Esophagus muscularis mucosa (tissue), 4 donors: ENCODE measurements at regions not wholly inside any gene's neighbourhood (a gene's known extent, or its start where the extent isn't known, plus 50 kb on each side); places are given as distances from the start of the nearest gene placed in this dataset.
"Not testable (repeated sequence)": the region's sequence is repeated elsewhere in the genome, so short reads cannot be mapped to it uniquely, and the experiment has no call there.

Experiments
- DNase-seq: peaks from one replicate; pipeline ENCODE4 v3.0.0-alpha.2; 2017; ENCODE audit errors: extremely low spot score
- H3K27ac ChIP-seq, 4 donors: fragments of 200-600 bp; sonication (generic); replicated peaks in 1 of 4; 1 replicate in 3 of 4; 2 replicates in 1 of 4; pipeline ENCODE4 v1.5.1; 2016 to 2019; ENCODE audit warnings: mild to moderate bottlenecking in 1 of 4
- H3K27me3 ChIP-seq, 4 donors: fragments of 200-600 bp; sonication (generic); one replicate each; pipeline versions ENCODE4 v1.5.1 to v1.6.0; 2016 to 2019
- H3K36me3 ChIP-seq, 4 donors: fragments of 200-600 bp; sonication (generic); one replicate each; pipeline ENCODE4 v1.5.1; 2016 to 2019
- H3K4me1 ChIP-seq, 4 donors: fragments of 200-600 bp; sonication (generic); one replicate each; pipeline ENCODE4 v1.5.1; 2016 to 2019
- H3K4me3 ChIP-seq, 4 donors: fragments of 200-600 bp; sonication (generic); 1 replicate in 2 of 4; 2 replicates in 2 of 4; pipeline ENCODE4 v1.5.1; 2016 to 2019; ENCODE audit warnings: mild to moderate bottlenecking in 4 of 4, moderate library complexity in 1 of 4
- H3K9me3 ChIP-seq, 4 donors: fragments of 200-600 bp; sonication (generic); 1 replicate in 3 of 4; 2 replicates in 1 of 4; pipeline ENCODE4 v1.5.1; 2016 to 2019
- EP300 ChIP-seq: sonication (generic); formaldehyde crosslinking; IDR thresholded peaks from one replicate; pipeline ENCODE4 v1.6.1; 2017; ENCODE audit warnings: antibody characterized with exemption
- POLR2A ChIP-seq: fragments of 450-650 bp; IDR thresholded peaks from one replicate; pipeline ENCODE4 v1.6.1; 2017; ENCODE audit warnings: antibody characterized with exemption, moderate library complexity, mild to moderate bottlenecking, low read depth
- POLR2AphosphoS5 ChIP-seq, 2 donors: sonication (generic); formaldehyde crosslinking; IDR thresholded peaks; one replicate each; pipeline ENCODE4 v1.6.1; 2017; ENCODE audit warnings: antibody characterized with exemption in 2 of 2
- WGBS: methylation state at CpG from one replicate; pipeline ENCODE4 v1.1.5; 2018; 5-methylcytosine and 5-hydroxymethylcytosine counted together
- intact Hi-C: fragments of 100-400 bp; cut with DNase I; formaldehyde crosslinking; loops from one replicate; pipeline ENCODE4 v1.15.1; 2023
- TF ChIP-seq, protein P1 (sequence below), 3 experiments: fragments of 200-600 bp in 2 of 3; fragments of 450-650 bp in 1 of 3; sonication (generic) in 2 of 3; IDR thresholded peaks; one replicate each; pipeline ENCODE4 v1.5.1; 2017 to 2019; ENCODE audit warnings: antibody characterized with exemption in 3 of 3, mild to moderate bottlenecking in 2 of 3, moderate library complexity in 1 of 3

- H3K4me1 ChIP-seq = no peaks in the 10 kb centered on the region
- no peaks in the 10 kb centered on the region for H3K36me3 ChIP-seq
- 86% methylated on average over 1 of the region's 1 CpG for WGBS
- H3K27ac ChIP-seq = no peak overlapping the region
- intact Hi-C loops = no loop called here
- H3K9me3 ChIP-seq = no peaks in the 10 kb centered on the region
- no peaks in the 10 kb centered on the region for H3K27me3 ChIP-seq
- no peak for DNase-seq
- TF ChIP-seq, protein P1, sequence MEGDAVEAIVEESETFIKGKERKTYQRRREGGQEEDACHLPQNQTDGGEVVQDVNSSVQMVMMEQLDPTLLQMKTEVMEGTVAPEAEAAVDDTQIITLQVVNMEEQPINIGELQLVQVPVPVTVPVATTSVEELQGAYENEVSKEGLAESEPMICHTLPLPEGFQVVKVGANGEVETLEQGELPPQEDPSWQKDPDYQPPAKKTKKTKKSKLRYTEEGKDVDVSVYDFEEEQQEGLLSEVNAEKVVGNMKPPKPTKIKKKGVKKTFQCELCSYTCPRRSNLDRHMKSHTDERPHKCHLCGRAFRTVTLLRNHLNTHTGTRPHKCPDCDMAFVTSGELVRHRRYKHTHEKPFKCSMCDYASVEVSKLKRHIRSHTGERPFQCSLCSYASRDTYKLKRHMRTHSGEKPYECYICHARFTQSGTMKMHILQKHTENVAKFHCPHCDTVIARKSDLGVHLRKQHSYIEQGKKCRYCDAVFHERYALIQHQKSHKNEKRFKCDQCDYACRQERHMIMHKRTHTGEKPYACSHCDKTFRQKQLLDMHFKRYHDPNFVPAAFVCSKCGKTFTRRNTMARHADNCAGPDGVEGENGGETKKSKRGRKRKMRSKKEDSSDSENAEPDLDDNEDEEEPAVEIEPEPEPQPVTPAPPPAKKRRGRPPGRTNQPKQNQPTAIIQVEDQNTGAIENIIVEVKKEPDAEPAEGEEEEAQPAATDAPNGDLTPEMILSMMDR (IDR thresholded peaks at IDR 0.05) = no peak
- TF ChIP-seq POLR2A (no peak), POLR2AphosphoS5 (IDR thresholded peaks at IDR 0.05) (no peak), EP300 (no peak)
- H3K4me3 ChIP-seq = no peak overlapping the region
These were observed 1712.7 kb downstream of the SLITRK5 start for GRCh38 chr13:89383891-89384290.

DNA sequence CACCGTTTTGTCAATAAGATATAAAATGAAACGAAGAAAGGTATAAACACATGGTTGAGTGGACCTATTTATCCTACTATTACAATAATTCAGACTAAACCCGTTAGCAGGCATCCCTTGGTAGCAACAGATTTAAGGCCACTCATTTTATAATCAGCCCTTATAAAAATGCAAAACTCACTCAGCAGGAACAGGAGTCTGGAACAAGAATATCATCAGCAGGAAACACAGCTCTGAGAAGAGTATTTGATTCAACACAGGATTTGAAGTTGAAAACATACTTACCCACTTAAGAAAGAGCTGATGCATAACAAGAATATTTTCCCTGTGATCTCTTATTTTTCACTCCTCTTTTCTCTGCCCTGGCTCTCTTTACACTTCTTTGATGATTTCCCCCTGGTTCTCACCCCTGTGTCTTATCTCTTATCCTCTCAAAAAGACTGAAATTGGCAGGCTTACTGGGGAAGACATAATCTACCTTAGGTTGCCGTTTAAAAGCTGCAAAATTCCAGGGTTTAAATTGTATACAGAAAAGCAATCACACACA lies 1722.7 kb downstream of the SLITRK5 start:
- TF ChIP-seq POLR2AphosphoS5 (IDR thresholded peaks at IDR 0.05) (no peak), EP300 (no peak), POLR2A (no peak)
- TF ChIP-seq, protein P1 (IDR thresholded peaks at IDR 0.05) = no peak
- intact Hi-C loops = no loop called here
- WGBS = 54% methylated on average over 4 of the region's 4 CpGs
- DNase-seq = no peak
- Histone ChIP-seq H3K36me3 (no peaks in the 10 kb centered on the region), H3K4me1 (no peaks in the 10 kb centered on the region), H3K4me3 (no peak overlapping the region), H3K27ac (no peak overlapping the region), H3K9me3 (no peaks in the 10 kb centered on the region), H3K27me3 (no peaks in the 10 kb centered on the region)

DNA sequence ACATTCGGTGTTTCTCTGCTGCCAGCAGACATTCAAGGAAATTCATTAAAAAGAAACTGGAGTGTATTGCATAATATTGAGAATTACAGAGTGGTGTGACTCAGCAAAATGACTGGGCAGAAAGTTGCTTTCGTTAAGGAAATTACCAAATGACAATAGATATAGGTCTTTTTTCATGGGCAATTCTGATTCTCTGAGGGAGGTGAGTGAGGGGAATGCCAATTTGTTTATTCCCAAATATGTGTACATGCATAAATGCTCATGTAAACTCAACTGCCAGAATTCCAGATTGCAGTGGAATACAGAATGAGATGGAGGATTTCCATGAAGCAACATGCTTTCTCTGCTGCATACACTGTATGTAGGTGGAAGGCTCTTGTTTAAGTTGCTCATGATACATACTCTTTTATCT lies 1730.1 kb downstream of the SLITRK5 start:
- no peak overlapping the region for H3K4me3 ChIP-seq
- H3K27me3 ChIP-seq = no peaks in the 10 kb centered on the region
- TF ChIP-seq POLR2AphosphoS5 (IDR thresholded peaks at IDR 0.05) = no peak
- 50% methylated on average over 2 of the region's 2 CpGs for WGBS
- H3K36me3 ChIP-seq = no peaks in the 10 kb centered on the region
- intact Hi-C loops = no loop called here
- DNase-seq = no peak
- H3K9me3 ChIP-seq = no peaks in the 10 kb centered on the region
- no peak overlapping the region for H3K27ac ChIP-seq
- H3K4me1 ChIP-seq = no peaks in the 10 kb centered on the region

GRCh38 chr13:89402211-89402610 lies 1731.0 kb downstream of the SLITRK5 start:
- Histone ChIP-seq H3K4me3 (no peak overlapping the region), H3K27ac (no peak overlapping the region), H3K27me3 (no peaks in the 10 kb centered on the region), H3K9me3 (no peaks in the 10 kb centered on the region), H3K4me1 (no peaks in the 10 kb centered on the region), H3K36me3 (no peaks in the 10 kb centered on the region)
- 95% methylated on average over 1 of the region's 1 CpG for WGBS
- intact Hi-C loops = no loop called here
- TF ChIP-seq, protein P1 (IDR thresholded peaks at IDR 0.05) = no peak
- TF ChIP-seq POLR2AphosphoS5 (IDR thresholded peaks at IDR 0.05) = no peak
- TF ChIP-seq POLR2A = no peak
- DNase-seq = no peak

GRCh38 chr13:89406096-89406495 lies 1734.9 kb downstream of the SLITRK5 start:
- H3K27ac ChIP-seq, H3K9me3 ChIP-seq, H3K27me3 ChIP-seq, DNase-seq, intact Hi-C loops, H3K4me3 ChIP-seq, H3K4me1 ChIP-seq, H3K36me3 ChIP-seq: not testable (repeated sequence)
- 91% methylated on average over 6 of the region's 6 CpGs for whole genome bisulfite sequencing

GRCh38 chr13:89407357-89407756 lies 1736.2 kb downstream of the SLITRK5 start:
- 74% methylated on average over 4 of the region's 4 CpGs for WGBS
- intact Hi-C loops = no loop called here
- H3K36me3 ChIP-seq = no peaks in the 10 kb centered on the region

More at GRCh38 chr13:89407357-89407756, 1736.2 kb downstream of the SLITRK5 start:
- Histone ChIP-seq H3K4me3 (no peak overlapping the region), H3K27me3 (no peaks in the 10 kb centered on the region), H3K9me3 (no peaks in the 10 kb centered on the region), H3K4me1 (no peaks in the 10 kb centered on the region), H3K27ac (no peak overlapping the region)
- TF ChIP-seq POLR2AphosphoS5 (IDR thresholded peaks at IDR 0.05) (no peak), EP300 (no peak), POLR2A (no peak)
- TF ChIP-seq, protein P1 (IDR thresholded peaks at IDR 0.05) = no peak
- no peak for DNase-seq
